RWPE2 (cell line): ENCODE measurements at regions not wholly inside any gene's neighbourhood (a gene's known extent, or its start where the extent isn't known, plus 50 kb on each side); places are given as distances from the start of the nearest gene placed in this dataset.
"Not testable (repeated sequence)": the region's sequence is repeated elsewhere in the genome, so short reads cannot be mapped to it uniquely, and the experiment has no call there.

Experiments used
- ATAC-seq: fragments of 200-7000 bp; cut with Tn5 transposase; 3 replicates; pipeline ENCODE4 v1.9.1; 2021; ENCODE audit warnings: low read depth
- DNase-seq: peaks from one replicate; pipeline ENCODE4 v3.0.0-alpha.2; 2020; ENCODE audit warnings: low spot score
- H3K27ac ChIP-seq: fragments of 450-650 bp; 2 replicates; pipeline ENCODE4 v1.5.1; 2017; ENCODE audit warnings: mild to moderate bottlenecking; ENCODE audit not compliant: poor library complexity, severe bottlenecking
- H3K27me3 ChIP-seq: fragments of 250-450 bp; sonication (Bioruptor Pico); 2 replicates; pipeline ENCODE4 v1.5.1; 2021; ENCODE audit warnings: mild to moderate bottlenecking, moderate library complexity; ENCODE audit not compliant: insufficient read depth, poor library complexity, severe bottlenecking
- H3K36me3 ChIP-seq: fragments of 250-450 bp; sonication (Bioruptor Pico); 2 replicates; pipeline ENCODE4 v1.5.1; 2020; ENCODE audit warnings: low read depth, mild to moderate bottlenecking, moderate library complexity
- H3K4me1 ChIP-seq: fragments of 250-450 bp; sonication (Bioruptor Pico); 2 replicates; pipeline ENCODE4 v1.5.1; 2021; ENCODE audit warnings: mild to moderate bottlenecking, moderate library complexity; ENCODE audit not compliant: insufficient read depth, poor library complexity, severe bottlenecking
- H3K4me3 ChIP-seq: fragments of 250-450 bp; sonication (Bioruptor Pico); 2 replicates; pipeline ENCODE4 v1.5.1; 2021; ENCODE audit warnings: mild to moderate bottlenecking, moderate library complexity; ENCODE audit not compliant: severe bottlenecking
- H3K9me3 ChIP-seq: fragments of 250-450 bp; sonication (Bioruptor Pico); 2 replicates; pipeline ENCODE4 v1.5.1; 2021; ENCODE audit warnings: mild to moderate bottlenecking, moderate library complexity; ENCODE audit not compliant: severe bottlenecking
- TF ChIP-seq, protein P1 (sequence below): fragments of 450-650 bp; IDR thresholded peaks from one replicate; pipeline ENCODE4 v1.5.1; 2017; ENCODE audit warnings: mild to moderate bottlenecking, moderate library complexity; ENCODE audit not compliant: poor library complexity, severe bottlenecking

DNA sequence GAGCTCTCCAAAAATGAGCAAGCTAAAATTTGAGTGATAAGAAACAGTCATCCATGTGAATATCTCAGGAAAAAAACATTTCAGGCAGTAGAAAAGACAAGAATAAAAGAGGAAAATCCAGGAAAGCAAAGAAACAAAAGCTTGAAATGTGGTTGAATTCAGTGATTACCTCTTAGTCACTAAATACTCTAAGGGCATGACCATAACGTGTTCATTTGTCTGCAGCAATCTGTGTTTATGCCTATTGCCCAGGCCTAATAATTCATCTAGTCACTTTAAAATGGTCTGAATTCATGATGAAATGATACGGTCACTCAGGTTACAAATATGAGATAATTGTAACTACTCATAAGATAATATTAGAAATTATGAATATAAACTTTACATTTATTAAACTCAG lies 837.9 kb downstream of the STPG2 start:
- Histone ChIP-seq H3K4me1 (no peaks in the 10 kb centered on the region), H3K36me3 (no peaks in the 10 kb centered on the region), H3K9me3 (no peaks in the 10 kb centered on the region), H3K4me3 (no peak overlapping the region), H3K27ac (no peak overlapping the region), H3K27me3 (no peaks in the 10 kb centered on the region)
- TF ChIP-seq, protein P1, sequence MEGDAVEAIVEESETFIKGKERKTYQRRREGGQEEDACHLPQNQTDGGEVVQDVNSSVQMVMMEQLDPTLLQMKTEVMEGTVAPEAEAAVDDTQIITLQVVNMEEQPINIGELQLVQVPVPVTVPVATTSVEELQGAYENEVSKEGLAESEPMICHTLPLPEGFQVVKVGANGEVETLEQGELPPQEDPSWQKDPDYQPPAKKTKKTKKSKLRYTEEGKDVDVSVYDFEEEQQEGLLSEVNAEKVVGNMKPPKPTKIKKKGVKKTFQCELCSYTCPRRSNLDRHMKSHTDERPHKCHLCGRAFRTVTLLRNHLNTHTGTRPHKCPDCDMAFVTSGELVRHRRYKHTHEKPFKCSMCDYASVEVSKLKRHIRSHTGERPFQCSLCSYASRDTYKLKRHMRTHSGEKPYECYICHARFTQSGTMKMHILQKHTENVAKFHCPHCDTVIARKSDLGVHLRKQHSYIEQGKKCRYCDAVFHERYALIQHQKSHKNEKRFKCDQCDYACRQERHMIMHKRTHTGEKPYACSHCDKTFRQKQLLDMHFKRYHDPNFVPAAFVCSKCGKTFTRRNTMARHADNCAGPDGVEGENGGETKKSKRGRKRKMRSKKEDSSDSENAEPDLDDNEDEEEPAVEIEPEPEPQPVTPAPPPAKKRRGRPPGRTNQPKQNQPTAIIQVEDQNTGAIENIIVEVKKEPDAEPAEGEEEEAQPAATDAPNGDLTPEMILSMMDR = no peak
- no peak for ATAC-seq
- no peak for DNase-seq

DNA sequence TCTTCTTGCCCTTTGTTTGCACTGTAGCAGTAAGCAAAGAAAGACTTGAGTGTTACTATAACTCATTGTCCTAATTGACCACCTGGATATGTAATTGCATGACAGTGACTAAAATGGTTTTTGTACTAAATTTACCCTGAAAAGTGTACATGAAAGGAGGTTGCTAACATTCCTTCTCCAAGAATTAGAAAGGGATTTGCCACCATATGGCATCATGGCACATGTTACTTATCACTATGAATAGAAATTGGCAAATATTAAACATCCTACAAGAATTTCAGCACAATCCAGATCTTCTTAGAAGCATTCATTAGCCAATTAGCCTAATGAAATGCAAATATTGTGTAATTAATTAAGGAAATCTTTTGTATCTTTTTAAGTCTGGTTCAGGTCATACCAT lies 834.2 kb downstream of the STPG2 start:
- Histone ChIP-seq H3K36me3 (no peaks in the 10 kb centered on the region), H3K27me3 (no peaks in the 10 kb centered on the region), H3K9me3 (no peaks in the 10 kb centered on the region), H3K27ac (no peak overlapping the region), H3K4me1 (no peaks in the 10 kb centered on the region), H3K4me3 (no peak overlapping the region)
- TF ChIP-seq, protein P1 = no peak
- DNase-seq (no peak), ATAC-seq (no peak)

DNA sequence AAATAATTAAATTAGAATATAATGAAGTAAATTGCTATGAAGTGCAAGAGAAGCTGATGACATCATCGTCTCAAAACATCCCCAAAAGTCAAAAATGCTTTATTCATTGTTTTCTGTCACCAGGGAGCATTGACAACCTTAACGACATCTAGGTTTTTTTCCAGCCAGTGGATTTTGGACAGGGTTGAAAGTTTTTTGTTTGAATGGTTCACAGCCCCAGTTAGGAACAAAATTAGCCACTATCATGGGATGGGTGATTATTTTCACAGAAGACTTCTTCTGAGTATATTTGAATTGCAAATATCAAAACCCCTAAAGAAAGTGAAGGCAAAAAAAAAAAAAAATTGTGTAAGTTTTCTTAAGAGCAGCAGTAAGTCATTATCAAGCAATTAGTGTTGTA lies 826.1 kb downstream of the STPG2 start:
- H3K4me3 ChIP-seq = no peak overlapping the region
- H3K36me3 ChIP-seq = no peaks in the 10 kb centered on the region
- DNase-seq = no peak
- no peaks in the 10 kb centered on the region for H3K27me3 ChIP-seq
- H3K27ac ChIP-seq = no peak overlapping the region
- no peaks in the 10 kb centered on the region for H3K4me1 ChIP-seq
- TF ChIP-seq, protein P1 = no peak
- H3K9me3 ChIP-seq = no peaks in the 10 kb centered on the region
- no peak for ATAC-seq

DNA sequence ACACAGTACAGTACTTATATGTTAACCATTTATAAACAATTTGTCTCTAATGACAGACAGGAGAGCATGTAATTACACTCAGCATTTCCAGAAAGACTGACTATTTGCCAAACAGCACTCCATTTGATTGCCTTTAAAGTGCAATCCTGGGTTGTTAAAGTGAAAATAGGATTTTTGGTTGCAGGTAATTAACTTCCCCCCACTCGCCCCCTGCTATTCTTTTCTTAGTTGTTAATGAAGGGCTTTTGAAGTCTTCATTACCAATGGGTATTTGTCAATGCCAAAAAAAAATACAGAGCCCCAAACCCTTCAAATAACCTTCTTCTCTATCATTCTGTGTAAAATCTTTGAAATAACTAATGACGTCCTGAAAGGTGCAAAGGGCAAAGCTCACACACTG lies 825.6 kb downstream of the STPG2 start:
- ATAC-seq (no peak), DNase-seq (no peak)
- H3K27me3 ChIP-seq = no peaks in the 10 kb centered on the region
- H3K27ac ChIP-seq = no peak overlapping the region
- H3K36me3 ChIP-seq = no peaks in the 10 kb centered on the region
- H3K9me3 ChIP-seq = no peaks in the 10 kb centered on the region
- TF ChIP-seq, protein P1 = no peak
- no peaks in the 10 kb centered on the region for H3K4me1 ChIP-seq
- no peak overlapping the region for H3K4me3 ChIP-seq

DNA sequence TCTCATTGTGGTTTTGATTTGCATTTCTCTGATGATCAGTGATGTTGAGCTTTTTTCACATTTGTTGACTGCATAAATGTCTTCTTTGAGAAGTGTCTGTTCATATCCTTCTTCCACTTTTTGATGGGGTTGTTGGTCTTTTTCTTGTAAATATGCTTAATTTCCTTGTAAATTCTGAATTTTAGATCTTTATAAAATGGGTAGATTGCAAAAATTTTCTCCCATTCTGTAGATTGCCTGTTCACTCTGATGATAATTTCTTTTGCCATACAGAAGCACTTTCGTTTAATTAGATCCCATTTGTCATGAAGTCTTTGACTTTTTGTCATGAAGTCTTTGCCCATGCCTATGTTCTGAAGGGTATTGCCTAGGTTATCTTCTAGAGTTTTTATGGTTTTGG lies 817.5 kb downstream of the STPG2 start:
- H3K4me1 ChIP-seq, H3K9me3 ChIP-seq, H3K27me3 ChIP-seq, DNase-seq, H3K36me3 ChIP-seq, H3K4me3 ChIP-seq, ATAC-seq, H3K27ac ChIP-seq: not testable (repeated sequence)
